ENCODE measurements at regions not wholly inside any gene's neighbourhood (a gene's known extent, or its start where the extent isn't known, plus 50 kb on each side); places are given as distances from the start of the nearest gene placed in this dataset.

DNA sequence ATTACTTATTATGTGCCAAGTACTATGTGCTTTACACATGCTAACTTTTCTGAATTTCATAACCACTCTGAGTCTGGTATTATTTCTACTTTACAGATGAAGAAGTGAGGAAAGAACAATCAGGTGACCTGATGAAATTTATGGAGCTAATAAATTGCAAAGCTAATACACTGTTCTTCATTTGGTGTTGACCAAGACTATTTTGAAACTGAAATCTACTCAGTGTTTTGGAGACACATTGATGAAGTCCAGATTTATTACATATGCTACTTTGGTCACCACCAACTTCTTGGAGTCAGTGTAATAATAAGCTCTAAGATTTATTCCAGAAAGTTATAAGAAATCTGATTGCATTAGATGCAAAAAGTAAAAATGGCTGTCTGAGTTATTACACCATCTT, 637.9 kb downstream of the FAT4 start:
- no peak overlapping the region for H3K4me3 ChIP-seq (ENCODE audit: low read depth, low read length)
- DNase-seq (ENCODE audit: low read depth): no peak

GRCh38 chr4:125956276-125956675, 641.5 kb downstream of the FAT4 start:
- DNase-seq (ENCODE audit: low read depth): no peak
- H3K4me3 ChIP-seq (ENCODE audit: low read depth, low read length): no peak overlapping the region

DNA sequence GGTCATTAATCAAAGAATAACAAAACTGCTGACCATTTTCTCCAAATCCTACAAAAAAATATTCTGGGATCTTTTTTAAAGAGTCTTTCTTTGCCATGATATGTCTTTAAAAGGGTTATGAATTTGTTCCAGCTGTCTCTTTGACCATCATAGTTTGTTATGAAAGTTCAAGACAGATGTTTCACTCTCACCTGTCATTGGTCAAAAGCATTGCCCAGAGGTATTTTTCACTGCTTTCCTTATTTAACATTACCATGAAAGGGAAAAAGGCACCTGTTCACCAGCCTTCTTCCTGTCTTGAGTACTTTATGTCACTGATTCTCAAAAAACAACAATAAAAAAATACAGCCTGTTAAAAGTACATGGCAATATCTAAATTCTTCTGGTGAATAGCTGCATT, 643.8 kb downstream of the FAT4 start:
- no peak for DNase-seq (ENCODE audit: low read depth)
- H3K4me3 ChIP-seq (ENCODE audit: low read depth, low read length): no peak overlapping the region

GRCh38 chr4:125961626-125962025, 646.9 kb downstream of the FAT4 start:
- no peak overlapping the region for H3K4me3 ChIP-seq (ENCODE audit: low read depth, low read length)
- DNase-seq (ENCODE audit: low read depth): no peak

DNA sequence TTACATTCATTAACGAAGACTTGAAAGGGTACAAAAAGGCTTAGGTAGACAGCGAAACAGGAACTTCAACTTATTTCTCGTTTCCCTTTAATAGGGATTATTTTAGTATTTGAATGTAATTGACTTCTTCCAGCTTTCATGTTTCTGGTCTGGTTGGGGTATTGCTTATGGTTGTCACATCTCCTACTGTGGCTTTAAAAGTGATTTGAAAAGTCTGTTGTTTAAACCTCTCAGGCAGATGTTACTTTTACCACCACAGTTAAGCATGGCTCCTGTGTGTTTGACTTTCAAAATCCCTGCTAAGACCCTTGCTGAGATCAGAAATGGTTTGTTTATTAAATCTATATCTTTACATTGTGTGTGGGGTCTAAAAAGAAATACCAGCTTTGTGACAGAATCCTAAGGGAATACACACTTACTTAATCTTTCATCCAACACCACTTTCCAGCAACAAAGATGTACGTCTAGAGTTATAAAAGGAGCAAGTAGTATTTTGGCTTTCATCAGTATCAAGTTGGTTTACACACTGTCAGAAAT, 661.2 kb downstream of the FAT4 start:
- no peak overlapping the region for H3K4me3 ChIP-seq (ENCODE audit: low read depth, low read length)
- no peak for DNase-seq (ENCODE audit: low read depth)

GRCh38 chr4:125979950-125980349, 665.2 kb downstream of the FAT4 start:
- no peak overlapping the region for H3K4me3 ChIP-seq (ENCODE audit: low read depth, low read length)
- DNase-seq (ENCODE audit: low read depth): no peak

DNA sequence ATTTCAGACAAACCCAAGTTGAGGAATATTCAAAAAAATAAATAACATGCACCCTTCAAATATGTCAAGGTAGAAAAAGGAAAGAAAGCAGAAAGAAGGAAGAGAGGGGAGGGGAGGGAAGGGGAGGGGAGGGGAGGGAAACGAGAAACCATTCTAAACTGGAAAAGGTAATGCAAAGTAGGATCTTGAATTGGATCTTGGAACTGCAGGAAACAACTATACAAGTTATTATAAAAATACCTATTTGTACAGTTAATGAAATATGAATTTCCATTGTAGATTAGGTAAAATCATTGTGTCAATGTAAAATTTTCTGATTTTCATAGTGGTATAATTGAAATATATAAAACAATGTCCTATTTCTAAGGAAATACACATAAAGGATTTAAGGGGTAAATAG, 668.4 kb downstream of the FAT4 start:
- H3K4me3 ChIP-seq (ENCODE audit: low read depth, low read length): no peak overlapping the region
- DNase-seq (ENCODE audit: low read depth): no peak

- no peak for DNase-seq (ENCODE audit: low read depth)
- no peak overlapping the region for H3K4me3 ChIP-seq (ENCODE audit: low read depth, low read length)
Measured at GRCh38 chr4:125985856-125986255, 671.1 kb downstream of the FAT4 start.

- no peak overlapping the region for H3K4me3 ChIP-seq (ENCODE audit: low read depth, low read length)
- no peak for DNase-seq (ENCODE audit: low read depth)
Measured at GRCh38 chr4:125986307-125986706, 671.6 kb downstream of the FAT4 start.

GRCh38 chr4:125988464-125988863, 673.7 kb downstream of the FAT4 start:
- H3K4me3 ChIP-seq (ENCODE audit: low read depth, low read length): no peak overlapping the region
- DNase-seq (ENCODE audit: low read depth): no peak

DNA sequence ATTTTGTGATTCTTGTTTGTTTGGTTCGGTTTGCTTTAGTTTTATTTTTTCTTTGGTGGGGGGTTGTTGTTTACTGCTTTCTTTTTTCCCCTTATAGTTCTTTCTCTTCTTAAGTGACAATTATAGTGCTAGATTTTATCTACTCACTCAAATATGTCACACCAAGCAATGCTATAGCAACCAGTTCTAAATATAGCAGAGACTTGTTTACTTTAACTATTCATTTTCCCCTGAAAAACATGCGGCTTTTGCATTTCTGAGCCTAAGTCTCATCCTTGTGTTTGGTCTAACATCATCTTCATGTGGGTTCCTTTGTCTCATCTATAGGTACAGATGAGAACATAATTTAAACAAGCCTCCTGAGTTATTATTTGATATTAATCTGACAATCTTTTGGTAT, 676.6 kb downstream of the FAT4 start:
- no peak overlapping the region for H3K4me3 ChIP-seq (ENCODE audit: low read depth, low read length)
- DNase-seq (ENCODE audit: low read depth): no peak

- DNase-seq (ENCODE audit: low read depth): peak; percentile 45
- H3K4me3 ChIP-seq (ENCODE audit: low read depth, low read length): no peak overlapping the region
Measured at GRCh38 chr4:125992891-125993290, 678.1 kb downstream of the FAT4 start.

- H3K4me3 ChIP-seq (ENCODE audit: low read depth, low read length): no peak overlapping the region
- DNase-seq (ENCODE audit: low read depth): no peak
Measured at GRCh38 chr4:125994024-125994423, 679.3 kb downstream of the FAT4 start.

- H3K4me3 ChIP-seq (ENCODE audit: low read depth, low read length): no peak overlapping the region
- DNase-seq (ENCODE audit: low read depth): no peak
Measured at GRCh38 chr4:125994430-125994829, 679.7 kb downstream of the FAT4 start.

DNA sequence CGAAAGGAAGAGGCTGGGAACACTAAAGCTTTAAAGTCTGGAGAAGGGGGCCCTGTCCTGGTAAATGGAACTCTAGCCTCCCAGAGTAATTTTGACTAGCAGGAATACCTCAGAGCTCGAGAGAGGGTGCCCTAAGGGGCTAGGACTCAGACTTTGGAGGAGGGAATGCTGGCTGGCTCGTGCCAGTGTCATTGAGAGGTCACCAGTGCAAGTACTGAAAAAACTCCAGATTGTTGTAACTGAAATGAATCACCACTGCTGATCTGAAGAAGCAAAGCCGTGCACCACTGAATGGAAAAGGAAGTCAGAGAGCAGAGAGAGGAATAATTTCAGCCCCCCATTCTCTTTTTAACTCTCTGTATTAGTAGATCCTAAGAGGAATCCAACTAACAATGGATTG, 690.2 kb downstream of the FAT4 start:
- no peak overlapping the region for H3K4me3 ChIP-seq (ENCODE audit: low read depth, low read length)
- DNase-seq (ENCODE audit: low read depth): no peak

- no peak overlapping the region for H3K4me3 ChIP-seq (ENCODE audit: low read depth, low read length)
- no peak for DNase-seq (ENCODE audit: low read depth)
Measured at GRCh38 chr4:126007142-126007541, 692.4 kb downstream of the FAT4 start.

DNA sequence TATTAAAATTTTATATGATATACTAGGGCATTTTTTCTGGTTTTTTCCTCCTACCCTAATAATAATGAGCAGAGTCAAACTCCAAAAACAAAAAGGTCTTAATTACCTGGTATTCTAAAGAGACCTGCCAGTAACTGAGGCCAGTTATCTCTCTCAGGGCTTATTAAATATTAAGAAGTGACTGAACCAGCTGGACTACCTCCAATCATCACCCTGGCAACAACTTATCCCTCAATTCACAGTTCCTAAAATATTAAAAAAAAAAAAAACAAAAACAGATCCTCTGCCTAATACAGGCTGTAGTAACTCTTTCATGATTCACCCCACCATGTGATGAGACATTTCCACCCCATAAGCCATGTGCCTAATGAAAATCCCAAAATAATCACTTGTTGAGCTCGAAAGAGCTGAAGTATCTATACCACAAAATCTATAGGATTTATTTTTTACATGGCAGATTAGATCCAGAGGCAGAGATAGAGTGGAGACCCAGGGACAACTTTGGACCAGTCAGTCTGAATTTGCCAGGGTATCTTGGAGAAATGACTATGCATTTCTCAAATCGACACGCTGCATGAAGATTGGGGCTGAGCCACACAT, 698.0 kb downstream of the FAT4 start:
- DNase-seq (ENCODE audit: low read depth): no peak
- no peak overlapping the region for H3K4me3 ChIP-seq (ENCODE audit: low read depth, low read length)

GRCh38 chr4:126018274-126018673, 703.5 kb downstream of the FAT4 start:
- no peak for DNase-seq (ENCODE audit: low read depth)
- no peak overlapping the region for H3K4me3 ChIP-seq (ENCODE audit: low read depth, low read length)

- no peak for DNase-seq (ENCODE audit: low read depth)
- H3K4me3 ChIP-seq (ENCODE audit: low read depth, low read length): no peak overlapping the region
Measured at GRCh38 chr4:126023896-126024295, 709.1 kb downstream of the FAT4 start.

DNA sequence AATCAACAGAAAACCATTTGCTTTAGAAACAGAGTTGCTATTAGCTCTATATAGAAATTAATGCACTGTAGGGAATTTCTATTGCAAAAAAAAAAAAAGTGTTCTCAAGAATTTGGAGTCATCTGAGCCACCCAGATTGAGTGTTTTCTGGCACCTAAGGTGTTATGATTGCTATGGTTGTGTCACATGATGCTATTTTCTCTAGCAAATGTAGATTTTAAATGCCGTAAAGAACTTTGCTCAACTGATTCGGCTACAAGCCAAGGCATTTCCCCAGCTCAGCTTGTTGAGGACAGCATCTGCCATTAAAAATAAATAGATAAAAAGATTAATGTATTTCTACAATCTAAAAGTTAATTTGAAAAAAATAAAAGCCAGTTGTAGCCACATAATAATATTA, 712.8 kb downstream of the FAT4 start:
- H3K4me3 ChIP-seq (ENCODE audit: low read depth, low read length): no peak overlapping the region
- no peak for DNase-seq (ENCODE audit: low read depth)

DNA sequence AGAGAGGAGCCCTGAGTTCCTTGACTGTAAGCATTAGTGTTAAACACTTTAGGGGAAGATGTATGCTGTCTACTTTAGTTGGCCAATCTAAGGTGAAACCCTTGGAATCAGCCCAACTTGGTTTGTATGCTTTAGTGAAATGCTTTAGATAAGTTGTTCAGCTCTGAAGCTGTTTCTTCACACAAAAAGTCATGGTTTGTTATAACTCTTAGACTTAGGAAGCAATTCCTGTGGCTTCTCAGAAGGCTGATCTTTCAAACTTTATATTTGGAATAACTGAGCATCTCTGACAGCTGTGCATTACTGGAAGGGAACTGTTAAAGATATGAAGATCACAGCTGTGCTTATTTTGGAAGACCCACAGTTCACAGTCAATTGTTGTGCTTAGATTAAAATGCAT, 714.1 kb downstream of the FAT4 start:
- H3K4me3 ChIP-seq (ENCODE audit: low read depth, low read length): no peak overlapping the region
- DNase-seq (ENCODE audit: low read depth): peak; percentile 23

- H3K4me3 ChIP-seq (ENCODE audit: low read depth, low read length): no peak overlapping the region
- DNase-seq (ENCODE audit: low read depth): no peak
Measured at GRCh38 chr4:126037231-126037630, 722.5 kb downstream of the FAT4 start.
